Amygdala (tissue), 56 donors: ENCODE measurements at regions not wholly inside any gene's neighbourhood (a gene's known extent, or its start where the extent isn't known, plus 50 kb on each side); places are given as distances from the start of the nearest gene placed in this dataset.

Experiments used
- DNase-seq, 56 donors: peaks; one replicate each; lab custom pipeline; 2025; lab: John Stamatoyannopoulos, UW

GRCh38 chr20:10982692-10983091 lies 308.9 kb upstream of the JAG1 start:
- DNase-seq, result no peak

- no peak for DNase-seq
These were observed 310.5 kb upstream of the JAG1 start for GRCh38 chr20:10984294-10984693.

- DNase-seq, result no peak
These were observed 311.1 kb upstream of the JAG1 start for GRCh38 chr20:10984913-10985312.

GRCh38 chr20:10985536-10985935 lies 311.7 kb upstream of the JAG1 start:
- DNase-seq, result no peak

- no peak for DNase-seq
These were observed 312.8 kb upstream of the JAG1 start for GRCh38 chr20:10986586-10986985.

GRCh38 chr20:10987651-10988383 lies 314.0 kb upstream of the JAG1 start:
- DNase-seq, result no peak

GRCh38 chr20:10990625-10991382 lies 317.0 kb upstream of the JAG1 start:
- DNase-seq, result no peak

- DNase-seq, result no peak
These were observed 318.9 kb upstream of the JAG1 start for GRCh38 chr20:10992731-10993130.

GRCh38 chr20:10994991-10995700 lies 321.3 kb upstream of the JAG1 start:
- no peak for DNase-seq

- no peak for DNase-seq
These were observed 324.7 kb upstream of the JAG1 start for GRCh38 chr20:10998476-10998875.

- DNase-seq, result no peak
These were observed 326.6 kb upstream of the JAG1 start for GRCh38 chr20:11000416-11000815.

- DNase-seq, result no peak
These were observed 327.5 kb upstream of the JAG1 start for GRCh38 chr20:11001302-11001701.

- DNase-seq, result peak in 3 of 56 donors; percentile 5 to 16 (median 7)
These were observed 328.2 kb upstream of the JAG1 start for GRCh38 chr20:11001764-11002540.

- DNase-seq, result no peak
These were observed 329.5 kb upstream of the JAG1 start for GRCh38 chr20:11003341-11003740.

- DNase-seq, result no peak
These were observed 334.7 kb upstream of the JAG1 start for GRCh38 chr20:11008444-11009033.

- no peak for DNase-seq
These were observed 337.9 kb upstream of the JAG1 start for GRCh38 chr20:11011653-11012052.

GRCh38 chr20:11012975-11013374 lies 339.2 kb upstream of the JAG1 start:
- DNase-seq, result no peak

GRCh38 chr20:11013801-11014200 lies 340.0 kb upstream of the JAG1 start:
- no peak for DNase-seq

GRCh38 chr20:11015440-11015839 lies 341.6 kb upstream of the JAG1 start:
- no peak for DNase-seq

GRCh38 chr20:11017446-11017845 lies 343.6 kb upstream of the JAG1 start:
- no peak for DNase-seq
